A673 (cell line): ENCODE measurements at regions not wholly inside any gene's neighbourhood (a gene's known extent, or its start where the extent isn't known, plus 50 kb on each side); places are given as distances from the start of the nearest gene placed in this dataset.

Source experiments
- EZH2 ChIP-seq: fragments of 200-600 bp; sonication (generic); IDR thresholded peaks from 2 replicates; pipeline ENCODE4 v1.6.1; 2017; ENCODE audit warnings: borderline replicate concordance, low read depth, mild to moderate bottlenecking, mixed read lengths, antibody characterized with exemption, low read length; ENCODE audit not compliant: poor library complexity, severe bottlenecking
- TF ChIP-seq, protein P1 (sequence below): fragments of 300-800, 200-600 bp; sonication (generic); conservative IDR thresholded peaks from 2 replicates; pipeline ENCODE4 v1.5.1; 2017; ENCODE audit warnings: low read depth, mild to moderate bottlenecking, antibody characterized with exemption, low read length, moderate library complexity, mixed read lengths

DNA sequence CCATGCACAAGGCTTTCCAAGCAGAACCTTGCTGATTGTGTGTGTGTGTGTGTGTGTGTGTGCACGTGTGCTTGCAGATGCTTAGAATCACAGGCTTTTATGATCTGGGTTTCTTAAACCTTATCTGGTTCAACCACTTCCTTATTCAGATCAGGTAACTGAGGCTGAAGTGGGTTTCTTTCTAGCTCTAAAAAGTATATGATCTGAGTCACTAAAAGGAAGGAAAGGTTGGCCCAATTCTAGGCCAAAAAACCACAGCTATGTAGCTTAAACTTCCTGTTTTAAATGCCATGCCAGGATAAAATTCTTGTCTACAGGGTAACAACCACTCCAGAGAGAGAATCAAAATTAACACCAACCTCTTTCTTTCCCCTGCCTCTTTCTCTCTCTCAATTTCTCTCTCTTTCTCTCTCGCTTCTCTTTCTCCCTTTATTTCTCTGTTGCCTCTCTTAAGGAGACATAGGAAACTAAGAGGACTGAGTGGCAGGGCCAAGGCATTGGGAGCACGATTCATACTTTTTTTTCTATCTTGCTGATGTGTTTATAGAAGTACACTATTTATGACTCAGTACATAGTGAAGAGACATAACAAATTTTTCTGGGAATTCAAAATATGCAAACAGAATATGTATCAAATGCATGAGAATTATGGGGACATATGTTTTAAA lies 140.3 kb downstream of the TRIB2 start:
- TF ChIP-seq, protein P1, sequence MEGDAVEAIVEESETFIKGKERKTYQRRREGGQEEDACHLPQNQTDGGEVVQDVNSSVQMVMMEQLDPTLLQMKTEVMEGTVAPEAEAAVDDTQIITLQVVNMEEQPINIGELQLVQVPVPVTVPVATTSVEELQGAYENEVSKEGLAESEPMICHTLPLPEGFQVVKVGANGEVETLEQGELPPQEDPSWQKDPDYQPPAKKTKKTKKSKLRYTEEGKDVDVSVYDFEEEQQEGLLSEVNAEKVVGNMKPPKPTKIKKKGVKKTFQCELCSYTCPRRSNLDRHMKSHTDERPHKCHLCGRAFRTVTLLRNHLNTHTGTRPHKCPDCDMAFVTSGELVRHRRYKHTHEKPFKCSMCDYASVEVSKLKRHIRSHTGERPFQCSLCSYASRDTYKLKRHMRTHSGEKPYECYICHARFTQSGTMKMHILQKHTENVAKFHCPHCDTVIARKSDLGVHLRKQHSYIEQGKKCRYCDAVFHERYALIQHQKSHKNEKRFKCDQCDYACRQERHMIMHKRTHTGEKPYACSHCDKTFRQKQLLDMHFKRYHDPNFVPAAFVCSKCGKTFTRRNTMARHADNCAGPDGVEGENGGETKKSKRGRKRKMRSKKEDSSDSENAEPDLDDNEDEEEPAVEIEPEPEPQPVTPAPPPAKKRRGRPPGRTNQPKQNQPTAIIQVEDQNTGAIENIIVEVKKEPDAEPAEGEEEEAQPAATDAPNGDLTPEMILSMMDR: no peak
- TF ChIP-seq EZH2: no peak
